ENCODE measurements at regions not wholly inside any gene's neighbourhood (a gene's known extent, or its start where the extent isn't known, plus 50 kb on each side); places are given as distances from the start of the nearest gene placed in this dataset.

- TF ChIP-seq ZNF704 (tag by site-specific recombination; IDR thresholded peaks at IDR 0.05): no peak
- no peak for TF ChIP-seq AEBP2 (tag by site-specific recombination; IDR thresholded peaks at IDR 0.05; ENCODE audit: borderline replicate concordance)
- no peak for TF ChIP-seq ZFP69B (tag by site-specific recombination; IDR thresholded peaks at IDR 0.05)
- TF ChIP-seq ZNF555 (tag by site-specific recombination; conservative IDR thresholded peaks at IDR 0.05): no peak
- TF ChIP-seq ZNF2 (tag by site-specific recombination; IDR thresholded peaks at IDR 0.05): no peak
These were observed 284.2 kb downstream of the SMARCA2 start (continued) for GRCh38 chr9:2299156-2299842.

- POLR2A ChIA-PET: no interaction called here
- CTCF ChIA-PET: interaction anchor here (0.6 to 1.3 kb wide), 3 partner anchors 9 to 449 kb away, joined by 3 read pairs; no protein-coding TSS in a partner anchor
- Histone ChIP-seq H3K36me3 (ENCODE audit: control insufficient read depth in 2 of 2, insufficient read depth in 1 of 2, low read length in 2 of 2) (no peaks in the 10 kb centered on the region), H3K4me1 (ENCODE audit: control insufficient read depth, insufficient read depth, low read length) (no peaks in the 10 kb centered on the region), H3K27ac (ENCODE audit: extremely low read depth, low read depth, low read length) (no peak overlapping the region), H3K9me3 (ENCODE audit: control insufficient read depth, insufficient read depth, low read depth, low read length) (no peaks in the 10 kb centered on the region), H3K4me3 (ENCODE audit: low read depth, low read length) (no peak overlapping the region)
- TF ChIP-seq ZNF530 (tag by site-specific recombination; IDR thresholded peaks at IDR 0.05; ENCODE audit: low read depth): no peak
- no peak for TF ChIP-seq ZNF23 (tag by site-specific recombination; IDR thresholded peaks at IDR 0.05; ENCODE audit: borderline replicate concordance)
- no peak for TF ChIP-seq KLF7 (tag by site-specific recombination; IDR thresholded peaks at IDR 0.05; ENCODE audit: borderline replicate concordance)
- no peak for TF ChIP-seq ZNF785 (tag by site-specific recombination; IDR thresholded peaks at IDR 0.05)
- no peak for TF ChIP-seq ZNF529 (tag by site-specific recombination; IDR thresholded peaks at IDR 0.05; ENCODE audit: insufficient replicate concordance)
- TF ChIP-seq ZNF423 (tag by site-specific recombination; IDR thresholded peaks at IDR 0.05): no peak
- no peak for TF ChIP-seq ZNF16 (tag by site-specific recombination; IDR thresholded peaks at IDR 0.05; ENCODE audit: low read depth)
- no peak for TF ChIP-seq HOXC10 (CRISPR knock-in tag; IDR thresholded peaks at IDR 0.05)
- no peak for TF ChIP-seq ZNF266 (tag by site-specific recombination; IDR thresholded peaks at IDR 0.05; ENCODE audit: low read depth)
- no peak for TF ChIP-seq ZNF624 (tag by site-specific recombination; IDR thresholded peaks at IDR 0.05)
- no peak for TF ChIP-seq PBX3 (CRISPR knock-in tag; IDR thresholded peaks at IDR 0.05)
- no peak for TF ChIP-seq MEIS1 (CRISPR knock-in tag; IDR thresholded peaks at IDR 0.05; ENCODE audit: borderline replicate concordance)
- TF ChIP-seq GFI1B (tag by site-specific recombination; IDR thresholded peaks at IDR 0.05): no peak
- TF ChIP-seq ZNF350 (tag by site-specific recombination; IDR thresholded peaks at IDR 0.05): no peak
- TF ChIP-seq ZNF510 (tag by site-specific recombination; IDR thresholded peaks at IDR 0.05; ENCODE audit: insufficient replicate concordance): no peak
- TF ChIP-seq ZNF280C (tag by site-specific recombination; IDR thresholded peaks at IDR 0.05): no peak
- no peak for TF ChIP-seq ZNF777 (tag by site-specific recombination; IDR thresholded peaks at IDR 0.05; ENCODE audit: borderline replicate concordance)
- TF ChIP-seq ZNF48 (tag by site-specific recombination; IDR thresholded peaks at IDR 0.05): no peak
These were observed 284.7 kb downstream of the SMARCA2 start for GRCh38 chr9:2299843-2300205.
